GM12892 (cell line): ENCODE measurements at regions not wholly inside any gene's neighbourhood (a gene's known extent, or its start where the extent isn't known, plus 50 kb on each side); places are given as distances from the start of the nearest gene placed in this dataset.
"Not testable (repeated sequence)": the region's sequence is repeated elsewhere in the genome, so short reads cannot be mapped to it uniquely, and the experiment has no call there.

Experiments used
- DNase-seq: peaks from one replicate; pipeline ENCODE4 v3.0.0; 2011; ENCODE audit not compliant: insufficient read length
- FAIRE-seq: peaks from 2 replicates; lab custom pipeline; 2011; peaks lifted over from hg19 to GRCh38; lab: Jason Lieb, UNC
- POLR2A ChIP-seq: IDR thresholded peaks from 2 replicates; pipeline ENCODE4 v1.6.1; 2011; ENCODE audit warnings: low read depth, low read length, control low read depth
- POLR2AphosphoS5 ChIP-seq: IDR thresholded peaks from 2 replicates; pipeline ENCODE4 v1.6.1; 2011; ENCODE audit warnings: low read depth, low read length, control low read depth
- TAF1 ChIP-seq: IDR thresholded peaks from 2 replicates; pipeline ENCODE4 v1.6.1; 2011; ENCODE audit warnings: low read depth, mild to moderate bottlenecking, control low read depth, low read length, borderline replicate concordance

GRCh38 chr13:33550885-33551284, 265.3 kb upstream of the STARD13 start:
- TF ChIP-seq POLR2A (no peak), POLR2AphosphoS5 (no peak), TAF1 (no peak)
- peak; percentile 30 for FAIRE-seq
- no peak for DNase-seq

GRCh38 chr13:33554919-33555791, 262.8 kb upstream of the RFC3 start:
- DNase-seq (no peak), FAIRE-seq (peak; percentile 92)
- no peak for TF ChIP-seq TAF1
- no peak for TF ChIP-seq POLR2AphosphoS5
- TF ChIP-seq POLR2A: no peak

- DNase-seq (no peak), FAIRE-seq (peak; percentile 5)
- TF ChIP-seq TAF1 (no peak), POLR2A (no peak), POLR2AphosphoS5 (no peak)
Measured at GRCh38 chr13:33556828-33557227, 261.1 kb upstream of the RFC3 start.

- TF ChIP-seq TAF1: no peak
- no peak for TF ChIP-seq POLR2A
- no peak for TF ChIP-seq POLR2AphosphoS5
- FAIRE-seq (no peak), DNase-seq (no peak)
Measured at GRCh38 chr13:33560726-33561125, 257.2 kb upstream of the RFC3 start.

- no peak for FAIRE-seq
- no peak for TF ChIP-seq POLR2AphosphoS5
- no peak for TF ChIP-seq POLR2A
- no peak for TF ChIP-seq TAF1
- DNase-seq: no peak
Measured at GRCh38 chr13:33561627-33562026, 256.3 kb upstream of the RFC3 start.

- TF ChIP-seq TAF1: no peak
- TF ChIP-seq POLR2A: no peak
- no peak for TF ChIP-seq POLR2AphosphoS5
- peak; percentile 9 for FAIRE-seq
- DNase-seq: no peak
Measured at GRCh38 chr13:33571618-33572017, 246.3 kb upstream of the RFC3 start.

GRCh38 chr13:33572322-33572721, 245.6 kb upstream of the RFC3 start:
- DNase-seq, FAIRE-seq: not testable (repeated sequence)

- TF ChIP-seq POLR2A: no peak
- TF ChIP-seq TAF1: no peak
- no peak for TF ChIP-seq POLR2AphosphoS5
- FAIRE-seq: no peak
- DNase-seq: no peak
Measured at GRCh38 chr13:33575378-33575777, 242.6 kb upstream of the RFC3 start.

- TF ChIP-seq POLR2AphosphoS5: no peak
- TF ChIP-seq TAF1: no peak
- TF ChIP-seq POLR2A: no peak
- FAIRE-seq (no peak), DNase-seq (no peak)
Measured at GRCh38 chr13:33577007-33577406, 240.9 kb upstream of the RFC3 start.

- no peak for TF ChIP-seq POLR2A
- no peak for TF ChIP-seq POLR2AphosphoS5
- TF ChIP-seq TAF1: no peak
- FAIRE-seq (no peak), DNase-seq (no peak)
Measured at GRCh38 chr13:33578786-33579185, 239.2 kb upstream of the RFC3 start.

GRCh38 chr13:33582121-33582520, 235.8 kb upstream of the RFC3 start:
- FAIRE-seq (no peak), DNase-seq (no peak)
- TF ChIP-seq POLR2AphosphoS5 (no peak), TAF1 (no peak), POLR2A (no peak)

- no peak for FAIRE-seq
- no peak for TF ChIP-seq POLR2AphosphoS5
- TF ChIP-seq TAF1: no peak
- TF ChIP-seq POLR2A: no peak
- DNase-seq: no peak
Measured at GRCh38 chr13:33583398-33583797, 234.6 kb upstream of the RFC3 start.
